Upper lobe of left lung (tissue), 6 donors: ENCODE measurements at regions not wholly inside any gene's neighbourhood (a gene's known extent, or its start where the extent isn't known, plus 50 kb on each side); places are given as distances from the start of the nearest gene placed in this dataset.

Source experiments
- ATAC-seq, 2 donors: fragments of 200-7000 bp; cut with Tn5 transposase; one replicate each; pipeline ENCODE4 v1.9.1; 2022; ENCODE audit warnings: mild to moderate bottlenecking in 2 of 2, moderate library complexity in 2 of 2; ENCODE audit not compliant: low FRiP score in 2 of 2
- DNase-seq, 2 donors: peaks; one replicate each; pipeline ENCODE4 v3.0.0-alpha.2; 2019 to 2020
- H3K27ac ChIP-seq, 4 donors: fragments of 200-600 bp; sonication (generic); one replicate each; pipeline ENCODE4 v1.5.1; 2016 to 2019
- H3K27me3 ChIP-seq, 4 donors: fragments of 200-600 bp; sonication (generic); one replicate each; pipeline ENCODE4 v1.5.1; 2017 to 2019
- H3K36me3 ChIP-seq, 4 donors: fragments of 200-600 bp; sonication (generic); one replicate each; pipeline ENCODE4 v1.5.1; 2016 to 2019
- H3K4me1 ChIP-seq, 4 donors: fragments of 200-600 bp; sonication (generic); one replicate each; pipeline ENCODE4 v1.5.1; 2018 to 2019
- H3K4me3 ChIP-seq, 4 donors: fragments of 200-600 bp; sonication (generic); one replicate each; pipeline ENCODE4 v1.5.1; 2017 to 2019; ENCODE audit warnings: mild to moderate bottlenecking in 2 of 4, moderate library complexity in 1 of 4
- H3K9me3 ChIP-seq, 4 donors: fragments of 200-600 bp; sonication (generic); one replicate each; pipeline ENCODE4 v1.5.1; 2018 to 2019
- EP300 ChIP-seq, 4 donors: sonication (generic); formaldehyde crosslinking; IDR thresholded peaks; one replicate each; pipeline ENCODE4 v1.5.1; 2017; ENCODE audit warnings: antibody characterized with exemption in 4 of 4, control low read depth in 2 of 4
- POLR2A ChIP-seq, 4 donors: fragments of 450-650 bp; IDR thresholded peaks; one replicate each; pipeline ENCODE4 v1.5.1; 2016 to 2017; ENCODE audit warnings: antibody characterized with exemption in 4 of 4, mild to moderate bottlenecking in 2 of 4
- POLR2AphosphoS5 ChIP-seq, 2 donors: sonication (generic); formaldehyde crosslinking; IDR thresholded peaks; one replicate each; pipeline ENCODE4 v1.5.1; 2017; ENCODE audit warnings: antibody characterized with exemption in 2 of 2
- WGBS, 2 donors: methylation state at CpG; one replicate each; pipeline ENCODE4 v1.1.5; 2017 to 2018; 5-methylcytosine and 5-hydroxymethylcytosine counted together
- TF ChIP-seq, protein P1 (sequence below), 6 experiments: fragments of 450-650 bp in 4 of 6; fragments of 200-600 bp in 2 of 6; sonication (generic) in 2 of 6; IDR thresholded peaks; one replicate each; pipeline ENCODE4 v1.5.1; 2016 to 2019; ENCODE audit warnings: antibody characterized with exemption in 6 of 6
- donor health status: DM: no; HTN: no; CAD: no; lungs with moderate emphysema.
- donor health status: DM: no; HTN: yes; CAD: no; lungs with severe emphysema.

GRCh38 chr2:20925265-20925889, 102.5 kb upstream of the LDAH start:
- peaks cover 0 to 9% (median 4%) of the 10 kb centered on the region in 4 donors for H3K9me3 ChIP-seq
- H3K4me1 ChIP-seq: no peaks in the 10 kb centered on the region
- 77 to 79% methylated on average over 5 of the region's 5 CpGs for WGBS, 2 donors
- ATAC-seq (no peak), DNase-seq (no peak)
- no peak overlapping the region for H3K4me3 ChIP-seq
- H3K27me3 ChIP-seq: no peaks in the 10 kb centered on the region
- TF ChIP-seq POLR2A (IDR thresholded peaks at IDR 0.05) (no peak), EP300 (IDR thresholded peaks at IDR 0.05) (no peak), POLR2AphosphoS5 (IDR thresholded peaks at IDR 0.05) (no peak)
- TF ChIP-seq, protein P1, sequence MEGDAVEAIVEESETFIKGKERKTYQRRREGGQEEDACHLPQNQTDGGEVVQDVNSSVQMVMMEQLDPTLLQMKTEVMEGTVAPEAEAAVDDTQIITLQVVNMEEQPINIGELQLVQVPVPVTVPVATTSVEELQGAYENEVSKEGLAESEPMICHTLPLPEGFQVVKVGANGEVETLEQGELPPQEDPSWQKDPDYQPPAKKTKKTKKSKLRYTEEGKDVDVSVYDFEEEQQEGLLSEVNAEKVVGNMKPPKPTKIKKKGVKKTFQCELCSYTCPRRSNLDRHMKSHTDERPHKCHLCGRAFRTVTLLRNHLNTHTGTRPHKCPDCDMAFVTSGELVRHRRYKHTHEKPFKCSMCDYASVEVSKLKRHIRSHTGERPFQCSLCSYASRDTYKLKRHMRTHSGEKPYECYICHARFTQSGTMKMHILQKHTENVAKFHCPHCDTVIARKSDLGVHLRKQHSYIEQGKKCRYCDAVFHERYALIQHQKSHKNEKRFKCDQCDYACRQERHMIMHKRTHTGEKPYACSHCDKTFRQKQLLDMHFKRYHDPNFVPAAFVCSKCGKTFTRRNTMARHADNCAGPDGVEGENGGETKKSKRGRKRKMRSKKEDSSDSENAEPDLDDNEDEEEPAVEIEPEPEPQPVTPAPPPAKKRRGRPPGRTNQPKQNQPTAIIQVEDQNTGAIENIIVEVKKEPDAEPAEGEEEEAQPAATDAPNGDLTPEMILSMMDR (IDR thresholded peaks at IDR 0.05): no peak
- H3K27ac ChIP-seq: no peak overlapping the region
- no peaks in the 10 kb centered on the region for H3K36me3 ChIP-seq

GRCh38 chr2:20919297-20919800, 96.4 kb upstream of the LDAH start:
- H3K4me3 ChIP-seq: no peak overlapping the region
- H3K27me3 ChIP-seq: no peaks in the 10 kb centered on the region
- TF ChIP-seq, protein P1 (IDR thresholded peaks at IDR 0.05): no peak
- TF ChIP-seq POLR2A (IDR thresholded peaks at IDR 0.05): no peak
- no peak for ATAC-seq
- WGBS, 2 donors: 63 to 74% methylated on average over 8 of the region's 8 CpGs
- no peaks in the 10 kb centered on the region for H3K36me3 ChIP-seq
- H3K9me3 ChIP-seq: no peaks in the 10 kb centered on the region
- no peaks in the 10 kb centered on the region for H3K4me1 ChIP-seq
- no peak overlapping the region for H3K27ac ChIP-seq
- DNase-seq: no peak

DNA sequence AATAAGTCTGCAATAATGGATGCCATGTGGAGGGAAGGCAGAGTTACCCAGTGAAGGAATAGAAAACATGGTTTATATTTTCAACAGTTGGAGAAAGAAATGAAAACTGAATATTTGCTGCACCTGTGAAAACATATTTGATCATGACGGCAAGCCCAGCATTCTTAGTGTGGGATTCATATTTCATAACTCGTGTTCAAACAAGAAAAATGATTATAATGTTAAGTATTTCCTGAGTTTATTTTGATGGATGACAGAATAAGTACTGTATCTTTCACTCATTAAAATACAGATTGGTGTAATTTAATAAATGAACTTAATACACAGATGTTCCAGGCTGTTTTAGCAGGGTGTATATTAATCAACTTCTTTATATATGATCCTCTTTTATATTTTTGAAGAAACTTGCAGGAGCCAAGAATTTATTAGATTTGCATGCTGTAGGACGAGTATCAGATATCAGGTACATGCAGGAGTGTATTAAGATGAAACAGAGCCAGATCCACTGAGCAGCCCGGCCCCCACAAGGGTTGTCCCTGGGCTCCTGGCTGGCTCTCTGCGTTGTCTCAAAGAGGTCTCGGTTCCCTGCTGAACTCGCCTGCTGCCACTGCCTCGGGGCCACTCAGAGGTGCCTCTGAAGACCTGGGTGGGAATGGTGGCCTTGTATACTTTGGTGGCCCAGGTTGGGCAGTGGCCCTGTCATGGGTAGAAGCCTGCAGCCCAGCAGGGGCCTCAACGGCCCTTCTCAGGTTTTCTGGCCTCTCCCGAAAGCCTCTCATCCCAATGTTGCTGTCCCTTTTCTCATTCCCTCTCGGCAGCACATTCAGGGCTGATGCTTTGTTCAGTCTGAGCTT, 95.0 kb upstream of the LDAH start:
- peak in 1 of 2 donors; percentile 30 for DNase-seq
- whole genome bisulfite sequencing, 2 donors: 42 to 53% methylated on average over 8 to 11 of the region's 11 CpGs
- no peak overlapping the region for H3K27ac ChIP-seq
- no peak overlapping the region for H3K4me3 ChIP-seq
- H3K9me3 ChIP-seq: no peaks in the 10 kb centered on the region
- H3K4me1 ChIP-seq: no peaks in the 10 kb centered on the region
- no peak for ATAC-seq
- TF ChIP-seq POLR2AphosphoS5 (IDR thresholded peaks at IDR 0.05) (no peak), EP300 (IDR thresholded peaks at IDR 0.05) (no peak), POLR2A (IDR thresholded peaks at IDR 0.05) (no peak)
- TF ChIP-seq, protein P1 (IDR thresholded peaks at IDR 0.05): no peak
- H3K27me3 ChIP-seq: no peaks in the 10 kb centered on the region
- H3K36me3 ChIP-seq: no peaks in the 10 kb centered on the region

DNA sequence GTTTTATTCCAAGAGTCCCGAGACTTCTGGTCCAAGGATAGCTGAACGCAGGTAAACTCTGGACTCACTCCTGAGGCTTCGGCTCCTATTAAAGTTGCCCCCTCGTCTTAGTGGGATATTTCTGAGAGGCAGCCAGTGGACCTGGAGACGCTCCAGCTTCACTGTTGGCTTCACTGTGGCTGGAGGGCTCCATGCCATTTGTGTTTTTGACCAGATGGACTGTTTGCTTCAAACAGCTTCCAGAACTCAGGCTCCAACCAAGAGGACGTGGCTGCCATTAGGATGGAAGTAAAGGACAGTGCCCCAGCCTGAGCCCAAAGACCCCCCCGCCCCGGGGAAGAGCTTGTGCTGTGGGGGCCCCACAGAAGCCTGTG, 94.4 kb upstream of the LDAH start:
- no peak overlapping the region for H3K4me3 ChIP-seq
- H3K4me1 ChIP-seq: no peaks in the 10 kb centered on the region
- TF ChIP-seq EP300 (IDR thresholded peaks at IDR 0.05) (no peak), POLR2AphosphoS5 (IDR thresholded peaks at IDR 0.05) (no peak), POLR2A (IDR thresholded peaks at IDR 0.05) (no peak)
- TF ChIP-seq, protein P1 (IDR thresholded peaks at IDR 0.05): no peak
- DNase-seq (no peak), ATAC-seq (no peak)
- no peaks in the 10 kb centered on the region for H3K36me3 ChIP-seq
- 64 to 74% methylated on average over 7 to 8 of the region's 8 CpGs for WGBS, 2 donors
- no peak overlapping the region for H3K27ac ChIP-seq
- H3K9me3 ChIP-seq: no peaks in the 10 kb centered on the region
- H3K27me3 ChIP-seq: no peaks in the 10 kb centered on the region
